Activated CD8-positive, alpha-beta memory T cell treated with anti-CD3 and anti-CD28 coated beads, Interleukin-2, amount 50 U/mL, for 24 hours (primary cell): ENCODE measurements at regions not wholly inside any gene's neighbourhood (a gene's known extent, or its start where the extent isn't known, plus 50 kb on each side); places are given as distances from the start of the nearest gene placed in this dataset.

Experiments
- DNase-seq: peaks from one replicate; pipeline ENCODE4 v3.0.0-alpha.2; 2020; ENCODE audit errors: extremely low read depth

DNA sequence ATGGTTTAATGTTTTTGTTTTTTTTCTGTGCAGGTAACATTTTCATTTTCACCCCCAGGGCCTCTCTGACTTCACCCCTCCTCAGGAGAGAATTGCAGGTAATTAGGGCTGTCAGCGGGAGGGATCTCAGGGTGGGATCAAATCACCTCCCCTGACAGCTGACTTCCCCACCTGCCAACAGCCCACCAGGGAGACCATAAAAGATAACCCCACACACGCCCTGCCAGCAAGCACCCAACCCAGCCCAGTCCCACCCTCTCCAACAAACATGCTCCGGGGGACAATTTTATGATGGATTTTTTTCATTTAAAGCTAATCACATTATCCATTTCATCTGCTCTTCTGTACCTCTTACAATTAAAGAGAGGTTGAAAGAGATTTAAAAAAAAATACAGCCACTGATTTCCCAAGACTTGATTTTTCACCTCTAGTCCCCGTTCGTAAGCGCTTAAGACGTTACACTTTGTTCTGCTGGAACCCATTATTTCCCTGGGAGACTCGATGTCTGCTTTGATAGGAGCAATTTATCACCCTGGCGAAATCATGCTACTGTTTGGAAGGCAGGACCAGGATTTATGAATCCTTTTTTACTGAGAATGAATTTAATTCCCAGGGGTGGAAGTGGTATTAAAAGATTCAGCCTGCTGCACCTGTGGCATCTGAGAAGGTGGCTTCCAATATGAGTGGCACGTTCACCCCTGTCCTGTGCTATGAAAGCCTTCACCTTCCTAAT, 232.9 kb upstream of the ID2 start:
- no peak for DNase-seq

- no peak for DNase-seq
These were observed 230.6 kb upstream of the ID2 start for GRCh38 chr2:8451273-8451672.

DNA sequence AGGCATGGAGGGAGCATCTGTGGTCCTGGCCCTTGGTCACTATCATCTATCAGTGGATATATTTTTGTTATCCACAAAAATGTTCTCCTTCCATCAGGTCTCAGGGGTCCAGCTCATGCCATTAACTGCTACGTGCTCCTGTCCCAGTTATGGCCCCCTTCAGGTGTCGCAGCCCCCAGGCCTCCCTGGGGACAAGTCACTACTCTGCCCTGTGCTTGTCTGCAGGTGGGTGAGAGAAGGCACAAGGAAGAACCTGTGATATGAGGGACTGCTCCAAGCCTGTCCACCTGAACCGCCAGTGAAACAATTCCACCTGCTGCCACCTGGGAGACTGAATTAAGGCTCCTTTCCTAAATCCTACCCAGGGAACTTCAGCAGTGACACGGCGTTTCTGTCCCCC, 229.6 kb upstream of the ID2 start:
- no peak for DNase-seq

DNA sequence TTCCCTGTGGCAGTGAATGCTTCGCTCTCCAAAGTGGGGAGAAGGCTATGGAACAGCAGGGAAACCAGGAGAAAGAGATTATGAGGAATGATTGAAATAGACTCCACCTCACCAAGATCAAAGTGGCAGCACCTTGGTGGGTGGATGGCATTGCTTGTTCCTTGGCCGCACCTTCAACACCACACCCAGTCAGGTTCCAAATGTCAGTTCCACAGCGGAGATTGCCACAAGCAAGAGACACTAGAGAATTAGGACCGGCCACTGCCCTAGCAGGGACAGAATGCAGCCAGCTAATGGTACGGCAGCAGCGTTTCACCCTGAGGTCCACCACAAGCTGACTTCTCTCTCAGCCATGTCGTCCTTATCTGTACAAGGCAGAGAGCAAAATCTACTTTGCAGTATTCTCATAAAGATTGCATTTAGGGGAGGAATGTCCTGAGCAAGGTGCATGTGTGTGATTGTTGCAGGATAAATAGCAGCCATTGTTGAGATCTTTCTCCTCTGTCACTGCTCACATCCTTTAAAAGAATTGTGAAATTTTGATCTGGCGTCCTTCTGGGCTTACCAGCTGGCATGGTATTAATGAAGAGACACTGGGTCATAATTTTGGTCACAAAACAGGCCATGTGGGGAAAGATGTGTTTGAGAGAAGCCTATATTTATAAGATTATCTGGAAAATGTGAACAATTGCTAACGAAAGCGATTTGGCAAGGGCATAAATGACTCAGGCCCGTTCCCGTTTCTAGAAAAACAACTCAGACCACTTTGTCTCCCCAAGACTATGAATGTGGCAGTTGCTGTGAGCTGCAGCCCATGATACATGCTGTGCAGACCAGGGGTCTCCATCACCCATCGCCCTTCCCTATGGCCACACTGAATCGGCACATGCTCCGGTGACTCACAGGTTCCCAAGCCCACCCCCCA, 228.6 kb upstream of the ID2 start:
- DNase-seq, result no peak

GRCh38 chr2:8453904-8454302, 228.0 kb upstream of the ID2 start:
- DNase-seq, result no peak

DNA sequence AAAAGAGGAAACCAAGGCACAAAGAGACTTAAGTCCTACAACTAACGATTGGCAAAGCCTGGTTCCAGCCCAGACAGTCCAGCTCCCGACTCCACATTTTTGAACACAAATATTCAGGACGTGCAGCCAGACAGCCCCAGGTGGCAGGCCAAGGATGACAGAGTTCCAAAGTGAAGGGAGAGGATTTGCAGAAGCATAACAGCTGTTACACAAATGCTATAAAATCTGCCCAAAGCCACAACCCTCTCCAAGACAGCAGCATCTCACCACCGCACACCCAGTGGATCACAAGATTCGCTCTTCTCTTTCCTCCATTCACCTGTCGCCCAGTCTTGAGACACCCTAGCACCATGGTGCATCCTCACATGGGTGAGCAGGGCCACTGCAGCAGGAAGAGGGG, 227.1 kb upstream of the ID2 start:
- no peak for DNase-seq

DNA sequence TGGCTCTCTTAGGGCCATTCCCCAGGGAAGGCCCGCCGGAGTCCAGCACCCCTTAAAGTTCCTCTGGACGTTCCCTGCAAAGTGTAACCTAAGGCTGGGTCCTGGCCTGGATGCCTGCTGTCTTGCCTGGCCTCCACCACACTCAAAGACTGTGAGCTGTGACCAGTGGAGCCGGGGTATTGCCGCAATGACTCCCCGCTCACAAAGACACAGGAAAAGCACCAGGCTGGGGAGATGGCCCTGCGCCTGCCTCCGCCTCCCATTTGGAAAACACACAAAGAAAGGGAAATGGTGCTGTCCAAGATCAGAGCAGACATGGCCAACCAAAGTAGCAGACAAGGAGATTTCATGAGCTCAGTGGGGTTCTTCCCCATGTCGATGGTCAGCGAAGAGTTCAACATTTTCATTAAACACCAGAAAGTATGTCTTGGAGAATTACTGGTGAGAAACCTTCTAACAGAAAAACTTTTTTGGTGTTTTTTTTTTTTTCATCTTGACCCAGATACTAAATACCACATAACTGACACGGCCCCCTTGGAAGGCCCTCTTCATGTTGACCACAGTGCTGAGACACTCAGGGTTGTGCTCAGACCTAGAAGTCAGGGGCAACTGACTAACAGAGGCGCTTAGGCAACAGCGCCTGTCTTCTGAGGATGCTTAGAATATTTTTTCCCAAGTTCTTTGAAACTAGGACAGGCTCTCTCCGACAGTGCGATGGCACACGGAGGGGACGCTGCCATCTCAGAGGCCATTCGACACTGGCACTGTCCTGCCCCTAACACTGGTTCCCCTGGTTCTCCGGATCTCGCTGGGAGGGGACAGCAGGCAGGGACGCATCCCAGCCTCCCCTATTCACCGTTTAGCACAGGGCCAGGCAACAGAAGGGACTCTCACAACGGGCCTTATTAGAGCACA, 226.4 kb upstream of the ID2 start:
- no peak for DNase-seq

- no peak for DNase-seq
These were observed 225.4 kb upstream of the ID2 start for GRCh38 chr2:8456151-8457091.

GRCh38 chr2:8457092-8457481, 224.8 kb upstream of the ID2 start:
- no peak for DNase-seq

DNA sequence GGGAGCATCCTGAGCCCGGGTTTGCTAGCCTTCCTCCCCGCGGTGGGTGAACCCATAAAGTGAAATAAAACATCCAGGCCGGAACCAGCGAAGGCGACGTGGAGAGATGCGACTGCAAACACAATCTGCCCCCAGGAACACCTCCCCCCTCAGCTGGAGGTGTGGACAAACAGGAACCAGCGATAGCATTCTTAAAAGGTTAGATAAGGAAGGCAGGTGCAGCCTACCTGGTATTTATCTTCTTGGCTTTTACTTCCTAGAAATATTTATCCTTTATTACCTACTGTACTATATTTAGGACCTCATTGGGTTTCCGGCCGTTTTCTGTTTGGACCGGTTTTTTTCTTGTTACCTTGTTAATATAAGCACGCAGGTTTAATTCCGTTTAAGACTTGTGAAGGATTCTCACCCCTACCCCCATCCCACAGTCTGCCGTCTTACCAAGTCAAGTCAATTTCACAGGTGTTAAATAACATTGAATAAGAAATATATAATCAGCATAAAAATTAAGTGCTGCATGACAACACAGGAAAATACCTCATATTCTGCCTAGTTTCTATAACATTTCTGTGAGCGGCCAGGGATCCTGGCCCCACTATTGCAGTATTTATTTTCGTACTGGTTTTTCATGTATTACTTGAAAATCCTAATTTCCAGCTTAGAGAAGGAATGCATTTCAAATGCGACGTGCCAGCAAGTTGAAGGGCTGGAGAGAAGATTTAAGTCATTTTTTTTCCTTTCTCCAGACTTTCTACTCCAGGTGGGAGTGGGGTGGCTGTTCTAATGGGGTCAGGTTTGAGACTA, 224.0 kb upstream of the ID2 start:
- no peak for DNase-seq

GRCh38 chr2:8458503-8459459, 223.1 kb upstream of the ID2 start:
- no peak for DNase-seq

DNA sequence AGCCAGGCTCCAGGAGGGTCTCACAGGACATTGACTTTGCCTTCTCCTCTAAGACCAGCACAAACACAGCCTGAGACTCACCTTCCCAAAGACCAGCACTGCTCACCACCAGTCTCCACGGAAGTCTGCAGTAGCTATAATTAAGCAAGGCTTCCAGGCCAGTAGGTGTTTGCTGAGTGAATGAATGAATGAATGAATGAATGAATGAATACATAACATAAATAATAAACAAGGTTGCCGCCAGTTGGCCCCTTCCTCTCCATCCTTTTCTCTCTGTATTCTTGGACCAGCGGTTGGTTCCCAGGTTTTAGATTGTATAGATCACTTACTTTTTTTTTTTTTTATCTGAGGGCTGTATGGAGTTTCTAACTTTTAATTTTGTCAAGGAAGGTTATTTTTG, 222.4 kb upstream of the ID2 start:
- DNase-seq, result no peak

DNA sequence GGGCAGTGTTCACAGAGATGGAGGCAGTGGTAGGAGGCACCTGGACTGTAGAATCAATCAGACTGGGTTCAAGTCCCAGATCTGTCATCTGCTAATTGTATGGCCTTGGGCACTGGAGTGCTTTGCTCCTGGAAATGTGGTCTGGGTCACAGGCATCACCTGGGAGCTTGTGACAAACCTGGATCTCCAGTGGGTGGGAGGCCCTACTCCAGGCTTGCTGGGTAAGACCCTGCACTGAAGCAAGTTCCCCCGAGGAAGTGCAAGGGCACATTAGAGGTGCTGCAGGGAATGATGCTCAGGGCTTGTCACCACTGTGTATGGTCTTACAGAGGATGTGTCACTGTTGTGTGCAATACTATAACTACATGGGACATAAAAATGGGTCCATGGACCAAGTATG, 220.5 kb upstream of the ID2 start:
- DNase-seq, result no peak

DNA sequence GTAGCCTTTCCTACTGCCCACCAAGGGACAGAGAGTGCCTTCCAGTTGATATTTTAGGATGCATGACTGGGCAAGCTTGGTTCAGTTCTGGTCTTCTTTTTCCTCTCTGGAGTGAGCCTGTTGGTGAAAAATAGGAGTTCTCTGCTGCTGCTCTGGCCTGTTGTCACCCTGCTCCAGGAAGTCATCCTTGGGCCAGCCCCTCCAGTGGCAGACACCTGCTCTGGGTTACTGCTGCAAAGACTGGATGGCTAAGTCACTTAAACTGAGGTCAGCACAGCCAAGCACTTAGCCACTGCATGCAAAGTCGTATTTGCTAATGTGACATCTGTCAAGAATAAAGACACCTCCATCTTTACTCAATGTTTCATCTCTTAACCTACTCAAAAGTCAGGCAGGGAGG, 219.6 kb upstream of the ID2 start:
- no peak for DNase-seq

GRCh38 chr2:8462899-8463648, 218.8 kb upstream of the ID2 start:
- no peak for DNase-seq

- no peak for DNase-seq
These were observed 216.3 kb upstream of the ID2 start for GRCh38 chr2:8465560-8465959.

GRCh38 chr2:8469709-8470493, 212.0 kb upstream of the ID2 start:
- no peak for DNase-seq
